GM19395 (cell line): ENCODE measurements at regions not wholly inside any gene's neighbourhood (a gene's known extent, or its start where the extent isn't known, plus 50 kb on each side); places are given as distances from the start of the nearest gene placed in this dataset.
"Not testable (repeated sequence)": the region's sequence is repeated elsewhere in the genome, so short reads cannot be mapped to it uniquely, and the experiment has no call there.

Experiments used
- ATAC-seq: cut with Tn5 transposase; IDR thresholded peaks from one replicate; pipeline ENCODE4 v1.9.1; 2021; ENCODE audit warnings: mild to moderate bottlenecking, moderate library complexity; ENCODE audit not compliant: unreplicated experiment

- ATAC-seq: no peak
These were observed 237.8 kb upstream of the LRIG3 start for GRCh38 chr12:59158066-59158465.

GRCh38 chr12:59155448-59155847 lies 235.1 kb upstream of the LRIG3 start:
- no peak for ATAC-seq

GRCh38 chr12:59151243-59151642 lies 230.9 kb upstream of the LRIG3 start:
- ATAC-seq: no peak

GRCh38 chr12:59149995-59150642 lies 229.8 kb upstream of the LRIG3 start:
- peak; percentile 100 for ATAC-seq

GRCh38 chr12:59147791-59148190 lies 227.5 kb upstream of the LRIG3 start:
- ATAC-seq: no peak

GRCh38 chr12:59142183-59142790 lies 222.0 kb upstream of the LRIG3 start:
- no peak for ATAC-seq

- ATAC-seq: no peak
These were observed 214.4 kb upstream of the LRIG3 start for GRCh38 chr12:59134750-59135149.

- ATAC-seq: no peak
These were observed 211.2 kb upstream of the LRIG3 start for GRCh38 chr12:59131462-59131861.

GRCh38 chr12:59122784-59123183 lies 202.5 kb upstream of the LRIG3 start:
- no peak for ATAC-seq

- ATAC-seq: no peak
These were observed 201.1 kb upstream of the LRIG3 start for GRCh38 chr12:59121451-59121850.

- ATAC-seq: no peak
These were observed 199.4 kb upstream of the LRIG3 start for GRCh38 chr12:59119676-59120075.

GRCh38 chr12:59118356-59118755 lies 198.1 kb upstream of the LRIG3 start:
- ATAC-seq: no peak

GRCh38 chr12:59115995-59116394 lies 195.7 kb upstream of the LRIG3 start:
- no peak for ATAC-seq

GRCh38 chr12:59115526-59115925 lies 195.2 kb upstream of the LRIG3 start:
- ATAC-seq: no peak

GRCh38 chr12:59113831-59114615 lies 193.7 kb upstream of the LRIG3 start:
- peak; percentile 92 for ATAC-seq

- ATAC-seq: no peak
These were observed 191.5 kb upstream of the LRIG3 start for GRCh38 chr12:59111851-59112250.

GRCh38 chr12:59108516-59108915 lies 188.2 kb upstream of the LRIG3 start:
- not testable (repeated sequence) for ATAC-seq

- no peak for ATAC-seq
These were observed 180.3 kb upstream of the LRIG3 start for GRCh38 chr12:59100585-59100984.

- no peak for ATAC-seq
These were observed 177.6 kb upstream of the LRIG3 start for GRCh38 chr12:59097876-59098275.

GRCh38 chr12:59096246-59096645 lies 175.9 kb upstream of the LRIG3 start:
- ATAC-seq: no peak

- no peak for ATAC-seq
These were observed 172.9 kb upstream of the LRIG3 start for GRCh38 chr12:59093073-59093772.
